KMS-11 (cell line): ENCODE measurements at regions not wholly inside any gene's neighbourhood (a gene's known extent, or its start where the extent isn't known, plus 50 kb on each side); places are given as distances from the start of the nearest gene placed in this dataset.

ENCODE experiments used
- H2AFZ ChIP-seq: fragments of 200-600 bp; sonication (generic); 2 replicates; pipeline ENCODE4 v1.6.1; 2016; ENCODE audit warnings: antibody characterized with exemption, mixed run types, low read depth
- H3K27ac ChIP-seq: fragments of 200-600 bp; sonication (generic); 2 replicates; pipeline ENCODE4 v1.6.1; 2016; ENCODE audit warnings: mild to moderate bottlenecking, mixed run types
- H3K27me3 ChIP-seq: fragments of 200-600 bp; sonication (generic); 2 replicates; pipeline ENCODE4 v1.6.1; 2017; ENCODE audit warnings: mild to moderate bottlenecking, low read depth, mixed run types, moderate library complexity; ENCODE audit not compliant: insufficient read depth
- H3K36me3 ChIP-seq: fragments of 200-600 bp; sonication (generic); 2 replicates; pipeline ENCODE4 v1.6.1; 2017; ENCODE audit warnings: mild to moderate bottlenecking, mixed run types; ENCODE audit not compliant: insufficient read depth
- H3K4me1 ChIP-seq: fragments of 200-600 bp; sonication (generic); 2 replicates; pipeline ENCODE4 v1.6.1; 2016; ENCODE audit warnings: mild to moderate bottlenecking, low read depth, mixed run types; ENCODE audit not compliant: poor library complexity, severe bottlenecking
- H3K4me2 ChIP-seq: fragments of 200-600 bp; sonication (generic); 2 replicates; pipeline ENCODE4 v1.7.0; 2016; ENCODE audit warnings: mild to moderate bottlenecking, mixed run types
- H3K4me3 ChIP-seq: fragments of 200-600 bp; sonication (generic); IDR thresholded peaks from 2 replicates; pipeline ENCODE4 v1.6.1; 2017; ENCODE audit warnings: low read depth, low read length, mixed read lengths; ENCODE audit not compliant: insufficient read depth
- H3K79me2 ChIP-seq: fragments of 200-600 bp; sonication (generic); 2 replicates; pipeline ENCODE4 v1.6.1; 2016; ENCODE audit warnings: low read depth, mixed run types; ENCODE audit not compliant: insufficient read depth
- H3K9ac ChIP-seq: fragments of 200-600 bp; sonication (generic); 2 replicates; pipeline ENCODE4 v1.6.1; 2016; ENCODE audit warnings: mild to moderate bottlenecking, mixed run types
- H4K20me1 ChIP-seq: fragments of 200-600 bp; sonication (generic); 2 replicates; pipeline ENCODE4 v1.6.1; 2016; ENCODE audit warnings: mild to moderate bottlenecking, mixed run types; ENCODE audit not compliant: insufficient read depth
- CTCF ChIP-seq: fragments of 200-600 bp; sonication (generic); conservative IDR thresholded peaks from 2 replicates; pipeline ENCODE4 v1.6.1; 2017; ENCODE audit warnings: low read depth, mild to moderate bottlenecking, antibody characterized with exemption, low read length, moderate library complexity, mixed read lengths

- H3K36me3 ChIP-seq, result no peaks in the 10 kb centered on the region
- TF ChIP-seq CTCF, result no peak
- H3K4me3 ChIP-seq, result no peak overlapping the region
Observed at GRCh38 chr5:148899993-148900392, 73.6 kb downstream of the ADRB2 start.

GRCh38 chr5:148902478-148902877, 76.1 kb downstream of the ADRB2 start:
- Histone ChIP-seq H3K4me2 (no peak overlapping the region), H3K27me3 (no peaks in the 10 kb centered on the region), H3K4me1 (no peaks in the 10 kb centered on the region), H3K27ac (no peak overlapping the region), H3K79me2 (no peaks in the 10 kb centered on the region), H4K20me1 (no peaks in the 10 kb centered on the region), H3K4me3 (no peak overlapping the region), H3K36me3 (no peaks in the 10 kb centered on the region), H2AFZ (no peak overlapping the region), H3K9ac (no peak overlapping the region)
- no peak for TF ChIP-seq CTCF

More at GRCh38 chr5:148899993-148900392, 73.6 kb downstream of the ADRB2 start:
- H4K20me1 ChIP-seq, result no peaks in the 10 kb centered on the region
- H3K4me1 ChIP-seq, result no peaks in the 10 kb centered on the region
- no peak overlapping the region for H2AFZ ChIP-seq
- H3K4me2 ChIP-seq, result no peak overlapping the region
- H3K79me2 ChIP-seq, result no peaks in the 10 kb centered on the region
- no peaks in the 10 kb centered on the region for H3K27me3 ChIP-seq
- H3K9ac ChIP-seq, result no peak overlapping the region
- H3K27ac ChIP-seq, result no peak overlapping the region

- Histone ChIP-seq H3K4me3 (no peak overlapping the region), H2AFZ (no peak overlapping the region)
- TF ChIP-seq CTCF, result no peak
Observed at GRCh38 chr5:148903587-148903986, 77.2 kb downstream of the ADRB2 start.

GRCh38 chr5:148904440-148904839, 78.0 kb downstream of the ADRB2 start:
- no peaks in the 10 kb centered on the region for H3K79me2 ChIP-seq
- no peak overlapping the region for H3K4me3 ChIP-seq
- no peak overlapping the region for H3K27ac ChIP-seq
- no peaks in the 10 kb centered on the region for H3K27me3 ChIP-seq
- H3K9ac ChIP-seq, result no peak overlapping the region
- TF ChIP-seq CTCF, result no peak
- no peak overlapping the region for H3K4me2 ChIP-seq
- no peak overlapping the region for H2AFZ ChIP-seq
- no peaks in the 10 kb centered on the region for H3K36me3 ChIP-seq
- H3K4me1 ChIP-seq, result no peaks in the 10 kb centered on the region
- no peaks in the 10 kb centered on the region for H4K20me1 ChIP-seq

More at GRCh38 chr5:148903587-148903986, 77.2 kb downstream of the ADRB2 start:
- Histone ChIP-seq H4K20me1 (no peaks in the 10 kb centered on the region), H3K4me1 (no peaks in the 10 kb centered on the region), H3K27ac (no peak overlapping the region), H3K4me2 (no peak overlapping the region), H3K36me3 (no peaks in the 10 kb centered on the region), H3K9ac (no peak overlapping the region), H3K79me2 (no peaks in the 10 kb centered on the region), H3K27me3 (no peaks in the 10 kb centered on the region)
